ENCODE measurements at regions not wholly inside any gene's neighbourhood (a gene's known extent, or its start where the extent isn't known, plus 50 kb on each side); places are given as distances from the start of the nearest gene placed in this dataset.

GRCh38 chr12:131378861-131379665, 331.8 kb upstream of the SFSWAP start:
- Mint-ChIP-seq H3K27me3 (peaks cover 18 to 28% of the 10 kb centered on the region in 2 donors), H3K4me3 (no peak overlapping the region), H3K36me3 (ENCODE audit: insufficient read depth) (peaks cover 2% of the 10 kb centered on the region), H3K27ac (no peak overlapping the region), H3K9me3 (no peaks in the 10 kb centered on the region), H3K4me1 (ENCODE audit: low read depth in 2 of 2) (no peaks in the 10 kb centered on the region)
- ATAC-seq (replicated peaks): no peak
- no peak for DNase-seq

GRCh38 chr12:131379738-131380137, 331.2 kb upstream of the SFSWAP start:
- peaks cover 18 to 34% of the 10 kb centered on the region in 2 donors for H3K27me3 Mint-ChIP-seq
- peaks cover 2% of the 10 kb centered on the region for H3K36me3 Mint-ChIP-seq (ENCODE audit: insufficient read depth)
- H3K4me1 Mint-ChIP-seq (ENCODE audit: low read depth in 2 of 2): no peaks in the 10 kb centered on the region
- no peaks in the 10 kb centered on the region for H3K9me3 Mint-ChIP-seq
- DNase-seq (no peak), ATAC-seq (replicated peaks) (no peak)
- H3K4me3 Mint-ChIP-seq: no peak overlapping the region
- H3K27ac Mint-ChIP-seq: no peak overlapping the region

GRCh38 chr12:131380220-131380964, 330.5 kb upstream of the SFSWAP start:
- no peaks in the 10 kb centered on the region for H3K9me3 Mint-ChIP-seq
- no peak overlapping the region for H3K4me3 Mint-ChIP-seq
- peaks cover 2% of the 10 kb centered on the region for H3K36me3 Mint-ChIP-seq (ENCODE audit: insufficient read depth)
- no peaks in the 10 kb centered on the region for H3K4me1 Mint-ChIP-seq (ENCODE audit: low read depth in 2 of 2)
- no peak overlapping the region for H3K27ac Mint-ChIP-seq
- ATAC-seq (replicated peaks) (no peak), DNase-seq (no peak)
- H3K27me3 Mint-ChIP-seq: peaks cover 18 to 40% of the 10 kb centered on the region in 2 donors

GRCh38 chr12:131380965-131381705, 329.8 kb upstream of the SFSWAP start:
- no peak for DNase-seq
- no peaks in the 10 kb centered on the region for H3K4me1 Mint-ChIP-seq (ENCODE audit: low read depth in 2 of 2)
- peaks cover 18 to 47% of the 10 kb centered on the region in 2 donors for H3K27me3 Mint-ChIP-seq
- ATAC-seq (replicated peaks): no peak
- H3K36me3 Mint-ChIP-seq (ENCODE audit: insufficient read depth): peaks cover 2% of the 10 kb centered on the region
- no peak overlapping the region for H3K27ac Mint-ChIP-seq
- H3K9me3 Mint-ChIP-seq: no peaks in the 10 kb centered on the region
- no peak overlapping the region for H3K4me3 Mint-ChIP-seq

GRCh38 chr12:131381716-131382430, 329.0 kb upstream of the SFSWAP start:
- H3K4me3 Mint-ChIP-seq: no peak overlapping the region
- H3K27me3 Mint-ChIP-seq: peaks cover 18 to 50% of the 10 kb centered on the region in 2 donors
- ATAC-seq (replicated peaks) (no peak), DNase-seq (no peak)
- H3K27ac Mint-ChIP-seq: no peak overlapping the region
- no peaks in the 10 kb centered on the region for H3K9me3 Mint-ChIP-seq
- no peaks in the 10 kb centered on the region for H3K4me1 Mint-ChIP-seq (ENCODE audit: low read depth in 2 of 2)
- peaks cover 2% of the 10 kb centered on the region for H3K36me3 Mint-ChIP-seq (ENCODE audit: insufficient read depth)

- no peak overlapping the region for H3K4me3 Mint-ChIP-seq
- DNase-seq (no peak), ATAC-seq (replicated peaks) (no peak)
- H3K27me3 Mint-ChIP-seq: peaks cover 12 to 49% of the 10 kb centered on the region in 2 donors
- H3K4me1 Mint-ChIP-seq (ENCODE audit: low read depth in 2 of 2): peaks cover 0 to 3% of the 10 kb centered on the region in 2 donors
- H3K36me3 Mint-ChIP-seq (ENCODE audit: insufficient read depth): peaks cover 2% of the 10 kb centered on the region
- H3K9me3 Mint-ChIP-seq: no peaks in the 10 kb centered on the region
- peak overlapping the region in 1 of 2 donors; percentile 68 for H3K27ac Mint-ChIP-seq
Observed at GRCh38 chr12:131383291-131383690, 327.6 kb upstream of the SFSWAP start.

- ATAC-seq (replicated peaks) (no peak), DNase-seq (no peak)
- H3K4me3 Mint-ChIP-seq: no peak overlapping the region
- H3K36me3 Mint-ChIP-seq (ENCODE audit: insufficient read depth): peaks cover 2% of the 10 kb centered on the region
- peaks cover 0 to 3% of the 10 kb centered on the region in 2 donors for H3K4me1 Mint-ChIP-seq (ENCODE audit: low read depth in 2 of 2)
- no peaks in the 10 kb centered on the region for H3K9me3 Mint-ChIP-seq
- peaks cover 12 to 55% of the 10 kb centered on the region in 2 donors for H3K27me3 Mint-ChIP-seq
- H3K27ac Mint-ChIP-seq: peak overlapping the region in 1 of 2 donors; percentile 68
Observed at GRCh38 chr12:131383741-131384543, 326.9 kb upstream of the SFSWAP start.

- no peak overlapping the region for H3K4me3 Mint-ChIP-seq
- ATAC-seq (replicated peaks) (no peak), DNase-seq (no peak)
- no peaks in the 10 kb centered on the region for H3K9me3 Mint-ChIP-seq
- H3K36me3 Mint-ChIP-seq (ENCODE audit: insufficient read depth): peaks cover 2% of the 10 kb centered on the region
- peaks cover 10 to 57% of the 10 kb centered on the region in 2 donors for H3K27me3 Mint-ChIP-seq
- H3K4me1 Mint-ChIP-seq (ENCODE audit: low read depth in 2 of 2): peaks cover 0 to 3% of the 10 kb centered on the region in 2 donors
- no peak overlapping the region for H3K27ac Mint-ChIP-seq
Observed at GRCh38 chr12:131384544-131384855, 326.4 kb upstream of the SFSWAP start.

- no peak overlapping the region for H3K4me3 Mint-ChIP-seq
- H3K4me1 Mint-ChIP-seq (ENCODE audit: low read depth in 2 of 2): peaks cover 0 to 6% of the 10 kb centered on the region in 2 donors
- DNase-seq (no peak), ATAC-seq (replicated peaks) (no peak)
- no peak overlapping the region for H3K27ac Mint-ChIP-seq
- H3K9me3 Mint-ChIP-seq: no peaks in the 10 kb centered on the region
- peaks cover 13 to 61% of the 10 kb centered on the region in 2 donors for H3K27me3 Mint-ChIP-seq
- peaks cover 2% of the 10 kb centered on the region for H3K36me3 Mint-ChIP-seq (ENCODE audit: insufficient read depth)
Observed at GRCh38 chr12:131385313-131386166, 325.4 kb upstream of the SFSWAP start.

GRCh38 chr12:131386167-131386521, 324.7 kb upstream of the SFSWAP start:
- Mint-ChIP-seq H3K4me3 (no peak overlapping the region), H3K9me3 (no peaks in the 10 kb centered on the region), H3K36me3 (ENCODE audit: insufficient read depth) (peaks cover 2% of the 10 kb centered on the region), H3K4me1 (ENCODE audit: low read depth in 2 of 2) (peaks cover 0 to 6% of the 10 kb centered on the region in 2 donors), H3K27me3 (peaks cover 13 to 61% of the 10 kb centered on the region in 2 donors), H3K27ac (no peak overlapping the region)
- ATAC-seq (replicated peaks) (no peak), DNase-seq (no peak)

GRCh38 chr12:131386781-131387180, 324.1 kb upstream of the SFSWAP start:
- Mint-ChIP-seq H3K4me3 (no peak overlapping the region), H3K27ac (no peak overlapping the region), H3K27me3 (peaks cover 13 to 61% of the 10 kb centered on the region in 2 donors), H3K4me1 (ENCODE audit: low read depth in 2 of 2) (peaks cover 0 to 6% of the 10 kb centered on the region in 2 donors), H3K9me3 (no peaks in the 10 kb centered on the region), H3K36me3 (ENCODE audit: insufficient read depth) (peaks cover 2% of the 10 kb centered on the region)
- DNase-seq (no peak), ATAC-seq (replicated peaks) (no peak)

All from effector memory CD8-positive, alpha-beta T cell (primary cell).